ENCODE measurements at regions not wholly inside any gene's neighbourhood (a gene's known extent, or its start where the extent isn't known, plus 50 kb on each side); places are given as distances from the start of the nearest gene placed in this dataset.
"Not testable (repeated sequence)": the region's sequence is repeated elsewhere in the genome, so short reads cannot be mapped to it uniquely, and the experiment has no call there.

GRCh38 chr6:27726619-27727023 lies 185.6 kb downstream of the OR2B2 start:
- DNase-seq: peak; percentile 59

GRCh38 chr6:27720607-27721580 lies 191.3 kb downstream of the OR2B2 start:
- DNase-seq: peak; percentile 61

- DNase-seq: not testable (repeated sequence)
Observed at GRCh38 chr6:27719039-27719438, 193.2 kb downstream of the OR2B2 start.

- DNase-seq: no peak
Observed at GRCh38 chr6:27706431-27706830, 205.8 kb downstream of the OR2B2 start.

GRCh38 chr6:27700337-27700736 lies 211.9 kb downstream of the OR2B2 start:
- no peak for DNase-seq

GRCh38 chr6:27694547-27694874 lies 217.7 kb downstream of the OR2B2 start:
- no peak for DNase-seq

- DNase-seq: peak; percentile 71
Observed at GRCh38 chr6:27693766-27694546, 218.2 kb downstream of the OR2B2 start.

GRCh38 chr6:27692133-27692532 lies 219.2 kb upstream of the ZNF184 start:
- not testable (repeated sequence) for DNase-seq

- peak; percentile 94 for DNase-seq
Observed at GRCh38 chr6:27688014-27688586, 215.2 kb upstream of the ZNF184 start.

- DNase-seq: peak; percentile 90
Observed at GRCh38 chr6:27687154-27688013, 214.5 kb upstream of the ZNF184 start.

GRCh38 chr6:27685279-27685678 lies 212.4 kb upstream of the ZNF184 start:
- DNase-seq: no peak

- DNase-seq: peak; percentile 85
Observed at GRCh38 chr6:27684264-27685211, 211.6 kb upstream of the ZNF184 start.

GRCh38 chr6:27679964-27680694 lies 207.2 kb upstream of the ZNF184 start:
- no peak for DNase-seq

- DNase-seq: no peak
Observed at GRCh38 chr6:27679308-27679963, 206.5 kb upstream of the ZNF184 start.

GRCh38 chr6:27678469-27678868 lies 205.6 kb upstream of the ZNF184 start:
- no peak for DNase-seq

- DNase-seq: no peak
Observed at GRCh38 chr6:27674882-27675281, 202.0 kb upstream of the ZNF184 start.

GRCh38 chr6:27672113-27672799 lies 199.4 kb upstream of the ZNF184 start:
- DNase-seq: peak; percentile 69

GRCh38 chr6:27669624-27670301 lies 196.9 kb upstream of the ZNF184 start:
- no peak for DNase-seq

- no peak for DNase-seq
Observed at GRCh38 chr6:27669295-27669623, 196.4 kb upstream of the ZNF184 start.
